ENCODE measurements at regions not wholly inside any gene's neighbourhood (a gene's known extent, or its start where the extent isn't known, plus 50 kb on each side); places are given as distances from the start of the nearest gene placed in this dataset.

DNA sequence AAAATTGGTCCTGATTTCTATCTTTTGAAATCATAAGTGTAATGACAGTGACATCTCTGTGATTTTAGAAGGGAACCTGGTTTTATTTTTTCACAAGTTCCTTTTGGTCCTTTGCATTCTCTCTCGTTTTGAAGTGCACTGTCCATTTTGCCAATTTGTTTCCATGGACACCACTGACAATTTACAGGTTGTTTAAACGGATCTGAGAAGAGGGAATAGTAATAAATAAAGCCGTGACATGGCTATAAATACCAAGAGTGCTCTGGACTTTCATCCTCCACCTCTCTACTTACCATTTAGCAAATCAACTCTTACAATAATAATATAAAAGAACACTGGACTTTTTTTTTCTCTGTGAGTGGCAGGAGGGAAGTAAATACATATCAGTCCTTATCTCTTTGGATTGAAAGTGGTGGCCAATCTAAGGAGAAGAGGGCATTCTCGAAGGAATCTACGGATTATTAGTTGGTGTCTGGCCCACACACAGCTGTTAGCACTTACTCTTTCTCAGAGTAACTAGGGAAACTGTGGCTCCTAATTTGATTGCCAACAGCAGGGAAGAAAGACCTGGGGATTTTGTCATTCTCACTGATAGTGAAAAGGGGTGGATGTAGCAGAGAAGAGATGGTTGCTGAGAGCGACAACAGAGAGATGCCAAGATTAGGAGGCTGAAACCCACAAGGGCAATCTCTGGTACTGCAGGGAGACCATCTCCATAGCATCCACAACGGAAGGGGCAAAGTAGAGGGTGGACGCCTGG is 108.7 kb upstream of the FSHR start:
- Histone ChIP-seq H3K9me3 (ENCODE audit: control insufficient read depth in 1 of 2, insufficient read depth in 1 of 2, low read depth in 1 of 2, low read length in 2 of 2) (peaks cover 0 to 4% of the 10 kb centered on the region in 2 experiments; a peak in 2 of 4 replicates), H3K4me2 (ENCODE audit: low read length) (no peak overlapping the region), H3K9ac (ENCODE audit: low read length) (no peak overlapping the region), H3K27me3 (ENCODE audit: insufficient read depth, low read length) (no peaks in the 10 kb centered on the region), H3K79me2 (ENCODE audit: insufficient read depth, low read length) (no peaks in the 10 kb centered on the region), H2AFZ (ENCODE audit: low read depth, low read length, poor library complexity, severe bottlenecking) (no peak overlapping the region), H3K9me2 (ENCODE audit: insufficient read depth) (no peaks in the 10 kb centered on the region), H3K4me3 (replicated peaks in 1 of 2; ENCODE audit: low read depth in 1 of 2, low read length in 2 of 2) (no peak overlapping the region), H3K27ac (ENCODE audit: low read depth, low read length) (no peak overlapping the region), H3K36me3 (ENCODE audit: control insufficient read depth in 1 of 2, insufficient read depth in 2 of 2, low read length in 2 of 2) (no peaks in the 10 kb centered on the region), H3K4me1 (ENCODE audit: control insufficient read depth in 1 of 2, insufficient read depth in 2 of 2, low read length in 2 of 2) (no peaks in the 10 kb centered on the region), H4K20me1 (ENCODE audit: insufficient read depth) (no peaks in the 10 kb centered on the region)
- intact Hi-C loops (cut with micrococcal nuclease): no loop called here
- BruUV-seq (replicated peaks): no TSS peak
- RAD21 ChIA-PET (ENCODE audit: low non-redundant PET in 1 of 2, low total read pairs in 2 of 2, uncharacterized antibody in 2 of 2, unreplicated experiment in 2 of 2): no interaction called here
- TF ChIP-seq, protein P1, sequence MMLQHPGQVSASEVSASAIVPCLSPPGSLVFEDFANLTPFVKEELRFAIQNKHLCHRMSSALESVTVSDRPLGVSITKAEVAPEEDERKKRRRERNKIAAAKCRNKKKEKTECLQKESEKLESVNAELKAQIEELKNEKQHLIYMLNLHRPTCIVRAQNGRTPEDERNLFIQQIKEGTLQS (IDR thresholded peaks at IDR 0.05): no peak
- TF ChIP-seq POLR2A (IDR thresholded peaks at IDR 0.05; ENCODE audit: borderline replicate concordance, extremely low read depth, insufficient read depth, insufficient read length): no peak
- no peak for TF ChIP-seq SIN3A (IDR thresholded peaks at IDR 0.05; ENCODE audit: low read depth)
- TF ChIP-seq TCF7L2 (IDR thresholded peaks at IDR 0.05; ENCODE audit: borderline replicate concordance, extremely low read depth, insufficient read depth, insufficient read length): no peak
- TF ChIP-seq ZFX (IDR thresholded peaks at IDR 0.05): no peak
- TF ChIP-seq, protein P2, sequence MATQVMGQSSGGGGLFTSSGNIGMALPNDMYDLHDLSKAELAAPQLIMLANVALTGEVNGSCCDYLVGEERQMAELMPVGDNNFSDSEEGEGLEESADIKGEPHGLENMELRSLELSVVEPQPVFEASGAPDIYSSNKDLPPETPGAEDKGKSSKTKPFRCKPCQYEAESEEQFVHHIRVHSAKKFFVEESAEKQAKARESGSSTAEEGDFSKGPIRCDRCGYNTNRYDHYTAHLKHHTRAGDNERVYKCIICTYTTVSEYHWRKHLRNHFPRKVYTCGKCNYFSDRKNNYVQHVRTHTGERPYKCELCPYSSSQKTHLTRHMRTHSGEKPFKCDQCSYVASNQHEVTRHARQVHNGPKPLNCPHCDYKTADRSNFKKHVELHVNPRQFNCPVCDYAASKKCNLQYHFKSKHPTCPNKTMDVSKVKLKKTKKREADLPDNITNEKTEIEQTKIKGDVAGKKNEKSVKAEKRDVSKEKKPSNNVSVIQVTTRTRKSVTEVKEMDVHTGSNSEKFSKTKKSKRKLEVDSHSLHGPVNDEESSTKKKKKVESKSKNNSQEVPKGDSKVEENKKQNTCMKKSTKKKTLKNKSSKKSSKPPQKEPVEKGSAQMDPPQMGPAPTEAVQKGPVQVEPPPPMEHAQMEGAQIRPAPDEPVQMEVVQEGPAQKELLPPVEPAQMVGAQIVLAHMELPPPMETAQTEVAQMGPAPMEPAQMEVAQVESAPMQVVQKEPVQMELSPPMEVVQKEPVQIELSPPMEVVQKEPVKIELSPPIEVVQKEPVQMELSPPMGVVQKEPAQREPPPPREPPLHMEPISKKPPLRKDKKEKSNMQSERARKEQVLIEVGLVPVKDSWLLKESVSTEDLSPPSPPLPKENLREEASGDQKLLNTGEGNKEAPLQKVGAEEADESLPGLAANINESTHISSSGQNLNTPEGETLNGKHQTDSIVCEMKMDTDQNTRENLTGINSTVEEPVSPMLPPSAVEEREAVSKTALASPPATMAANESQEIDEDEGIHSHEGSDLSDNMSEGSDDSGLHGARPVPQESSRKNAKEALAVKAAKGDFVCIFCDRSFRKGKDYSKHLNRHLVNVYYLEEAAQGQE (IDR thresholded peaks at IDR 0.05; ENCODE audit: low read depth): no peak
- no peak for TF ChIP-seq CBX3 (IDR thresholded peaks at IDR 0.05; ENCODE audit: low read depth)
- TF ChIP-seq SP1 (IDR thresholded peaks at IDR 0.05; ENCODE audit: low read depth): no peak
- TF ChIP-seq ZNF274 (IDR thresholded peaks at IDR 0.05; ENCODE audit: low read depth, low read length): no peak
- TF ChIP-seq EZH2phosphoT487 (IDR thresholded peaks at IDR 0.05; ENCODE audit: borderline replicate concordance): no peak
- TF ChIP-seq EZH2 (IDR thresholded peaks at IDR 0.05): no peak
- TF ChIP-seq YY1 (IDR thresholded peaks at IDR 0.05; ENCODE audit: extremely low read depth, insufficient replicate concordance, low read depth, low read length): no peak
- CTCF ChIA-PET: no interaction called here
- DNase-seq (ENCODE audit: low read depth, low spot score) (no peak), ATAC-seq (no peak)
- POLR2A ChIA-PET: no interaction called here
